Muscle of leg (tissue), 3 donors: ENCODE measurements at regions not wholly inside any gene's neighbourhood (a gene's known extent, or its start where the extent isn't known, plus 50 kb on each side); places are given as distances from the start of the nearest gene placed in this dataset.

ENCODE experiments used
- DNase-seq: peaks from one replicate; pipeline ENCODE4 v3.0.0; 2013
- H3K27ac ChIP-seq: one replicate; pipeline ENCODE4 v1.5.1; 2013; ENCODE audit warnings: mild to moderate bottlenecking, low read length, control low read depth
- H3K27me3 ChIP-seq: one replicate; pipeline ENCODE4 v1.6.1; 2013; ENCODE audit warnings: low read length; ENCODE audit not compliant: control insufficient read depth, insufficient read depth
- H3K36me3 ChIP-seq: one replicate; pipeline ENCODE4 v1.6.1; 2013; ENCODE audit warnings: low read length; ENCODE audit not compliant: control insufficient read depth, insufficient read depth
- H3K4me1 ChIP-seq: one replicate; pipeline ENCODE4 v1.6.1; 2013; ENCODE audit warnings: low read length; ENCODE audit not compliant: control insufficient read depth, insufficient read depth
- H3K4me3 ChIP-seq: one replicate; pipeline ENCODE4 v1.5.1; 2013; ENCODE audit warnings: low read length, control low read depth
- H3K9me3 ChIP-seq: replicated peaks from 2 replicates; pipeline ENCODE4 v1.6.1; 2013; ENCODE audit warnings: low read depth, low read length; ENCODE audit not compliant: control insufficient read depth
- WGBS: methylation state at CpG from one replicate; pipeline ENCODE4 v1.1.5; 2013; ENCODE audit warnings: missing lambda C conversion rate; ENCODE audit not compliant: insufficient coverage; 5-methylcytosine and 5-hydroxymethylcytosine counted together

- no peak for DNase-seq
- Histone ChIP-seq H3K36me3 (no peaks in the 10 kb centered on the region), H3K27ac (no peak overlapping the region), H3K4me1 (no peaks in the 10 kb centered on the region), H3K4me3 (no peak overlapping the region), H3K27me3 (no peaks in the 10 kb centered on the region), H3K9me3 (no peaks in the 10 kb centered on the region)
- WGBS, result no CpG with 5 or more reads among the region's 1 CpG
Observed at GRCh38 chr11:11113626-11114025, 239.4 kb downstream of the CSNK2A3 start.

GRCh38 chr11:11108026-11108425 is 245.0 kb downstream of the CSNK2A3 start:
- WGBS, result 82% methylated on average over 4 of the region's 5 CpGs
- no peaks in the 10 kb centered on the region for H3K4me1 ChIP-seq

GRCh38 chr11:11107076-11107723 is 245.8 kb downstream of the CSNK2A3 start:
- 80% methylated on average over 1 of the region's 4 CpGs for WGBS
- DNase-seq, result no peak
- Histone ChIP-seq H3K9me3 (no peaks in the 10 kb centered on the region), H3K27me3 (peaks cover 2% of the 10 kb centered on the region), H3K27ac (no peak overlapping the region), H3K4me3 (no peak overlapping the region), H3K4me1 (no peaks in the 10 kb centered on the region), H3K36me3 (no peaks in the 10 kb centered on the region)

More at GRCh38 chr11:11108026-11108425, 245.0 kb downstream of the CSNK2A3 start:
- no peak for DNase-seq
- Histone ChIP-seq H3K36me3 (no peaks in the 10 kb centered on the region), H3K9me3 (no peaks in the 10 kb centered on the region), H3K27me3 (peaks cover 2% of the 10 kb centered on the region), H3K4me3 (no peak overlapping the region), H3K27ac (no peak overlapping the region)

- H3K4me1 ChIP-seq, result no peaks in the 10 kb centered on the region
- no peak overlapping the region for H3K27ac ChIP-seq
- no peaks in the 10 kb centered on the region for H3K9me3 ChIP-seq
- peaks cover 2% of the 10 kb centered on the region for H3K27me3 ChIP-seq
- DNase-seq, result no peak
- WGBS, result no CpG with 5 or more reads among the region's 1 CpG
- no peak overlapping the region for H3K4me3 ChIP-seq
- H3K36me3 ChIP-seq, result no peaks in the 10 kb centered on the region
Observed at GRCh38 chr11:11105361-11105760, 247.5 kb upstream of the ZBED5 start.

GRCh38 chr11:11095831-11096723 is 238.2 kb upstream of the ZBED5 start:
- Histone ChIP-seq H3K4me1 (no peaks in the 10 kb centered on the region), H3K27ac (no peak overlapping the region), H3K9me3 (peaks cover 5% of the 10 kb centered on the region), H3K27me3 (no peaks in the 10 kb centered on the region), H3K4me3 (no peak overlapping the region), H3K36me3 (no peaks in the 10 kb centered on the region)
- no peak for DNase-seq
- 67% methylated on average over 1 of the region's 3 CpGs for WGBS

GRCh38 chr11:11090495-11090894 is 232.6 kb upstream of the ZBED5 start:
- no peak for DNase-seq
- Histone ChIP-seq H3K4me3 (no peak overlapping the region), H3K27ac (no peak overlapping the region), H3K27me3 (no peaks in the 10 kb centered on the region), H3K36me3 (no peaks in the 10 kb centered on the region), H3K4me1 (no peaks in the 10 kb centered on the region), H3K9me3 (peaks cover 6% of the 10 kb centered on the region)
- WGBS, result no CpG with 5 or more reads among the region's 1 CpG

GRCh38 chr11:11089805-11090204 is 232.0 kb upstream of the ZBED5 start:
- no peak for DNase-seq
- H3K27ac ChIP-seq, result no peak overlapping the region
- H3K4me1 ChIP-seq, result no peaks in the 10 kb centered on the region
- H3K36me3 ChIP-seq, result no peaks in the 10 kb centered on the region
- 76% methylated on average over 4 of the region's 4 CpGs for WGBS
- H3K9me3 ChIP-seq, result peaks cover 6% of the 10 kb centered on the region
- H3K27me3 ChIP-seq, result no peaks in the 10 kb centered on the region
- H3K4me3 ChIP-seq, result no peak overlapping the region

GRCh38 chr11:11086979-11087378 is 229.1 kb upstream of the ZBED5 start:
- H3K27me3 ChIP-seq, result no peaks in the 10 kb centered on the region
- peaks cover 6% of the 10 kb centered on the region for H3K9me3 ChIP-seq
- DNase-seq, result no peak
- H3K27ac ChIP-seq, result no peak overlapping the region
- no peaks in the 10 kb centered on the region for H3K36me3 ChIP-seq
- no CpG with 5 or more reads among the region's 2 CpGs for WGBS
- H3K4me3 ChIP-seq, result no peak overlapping the region
- H3K4me1 ChIP-seq, result peaks cover 6% of the 10 kb centered on the region

GRCh38 chr11:11085580-11085979 is 227.7 kb upstream of the ZBED5 start:
- H3K27me3 ChIP-seq, result no peaks in the 10 kb centered on the region
- H3K4me3 ChIP-seq, result no peak overlapping the region
- no peaks in the 10 kb centered on the region for H3K36me3 ChIP-seq
- no peak for DNase-seq
- H3K4me1 ChIP-seq, result peaks cover 19% of the 10 kb centered on the region
- H3K9me3 ChIP-seq, result no peaks in the 10 kb centered on the region
- H3K27ac ChIP-seq, result no peak overlapping the region

GRCh38 chr11:11084337-11084736 is 226.5 kb upstream of the ZBED5 start:
- DNase-seq, result no peak
- H3K27me3 ChIP-seq, result no peaks in the 10 kb centered on the region

More at GRCh38 chr11:11084337-11084736, 226.5 kb upstream of the ZBED5 start:
- H3K4me1 ChIP-seq, result peaks cover 22% of the 10 kb centered on the region
- no peak overlapping the region for H3K4me3 ChIP-seq
- no CpG with 5 or more reads among the region's 1 CpG for WGBS
- no peaks in the 10 kb centered on the region for H3K9me3 ChIP-seq
- H3K36me3 ChIP-seq, result no peaks in the 10 kb centered on the region
- H3K27ac ChIP-seq, result no peak overlapping the region
